Liver (tissue), 3 donors: ENCODE measurements at regions not wholly inside any gene's neighbourhood (a gene's known extent, or its start where the extent isn't known, plus 50 kb on each side); places are given as distances from the start of the nearest gene placed in this dataset.

Experiments used
- CTCF ChIP-seq: fragments of 150-350 bp; IDR thresholded peaks from 2 replicates; pipeline ENCODE4 v1.5.1; 2017; ENCODE audit warnings: improper control_type of control experiment, low read depth, low read length; ENCODE audit not compliant: missing input control
- FOXA2 ChIP-seq: IDR thresholded peaks from 2 replicates; pipeline ENCODE4 v1.6.1; 2016; ENCODE audit warnings: antibody characterized with exemption
- GABPA ChIP-seq, 2 donors: IDR thresholded peaks in 1 of 2; conservative IDR thresholded peaks in 1 of 2; 2 replicates each; pipeline ENCODE4 v1.6.1; 2016; ENCODE audit warnings: antibody characterized with exemption in 2 of 2, mild to moderate bottlenecking in 1 of 2, moderate library complexity in 1 of 2
- RAD21 ChIP-seq, 2 donors: IDR thresholded peaks; 2 replicates each; pipeline ENCODE4 v1.6.1; 2016; ENCODE audit warnings: antibody characterized with exemption in 2 of 2, mild to moderate bottlenecking in 2 of 2
- REST ChIP-seq: IDR thresholded peaks from 2 replicates; pipeline ENCODE4 v1.6.1; 2016; ENCODE audit warnings: antibody characterized with exemption, mild to moderate bottlenecking
- RXRA ChIP-seq, 2 donors: IDR thresholded peaks; 2 replicates each; pipeline ENCODE4 v1.6.1; 2017 to 2018; ENCODE audit warnings: antibody characterized with exemption in 2 of 2, mild to moderate bottlenecking in 1 of 2
- SP1 ChIP-seq: IDR thresholded peaks from 2 replicates; pipeline ENCODE4 v1.6.1; 2018; ENCODE audit warnings: antibody characterized with exemption, mild to moderate bottlenecking
- TF ChIP-seq, protein P1 (sequence below): IDR thresholded peaks from 2 replicates; pipeline ENCODE4 v1.6.1; 2016; ENCODE audit warnings: antibody characterized with exemption
- TF ChIP-seq, protein P2 (sequence below): IDR thresholded peaks from 2 replicates; pipeline ENCODE4 v1.6.1; 2016; ENCODE audit warnings: antibody characterized with exemption
- donor health status: healthy.
- donor health status: healthy.

DNA sequence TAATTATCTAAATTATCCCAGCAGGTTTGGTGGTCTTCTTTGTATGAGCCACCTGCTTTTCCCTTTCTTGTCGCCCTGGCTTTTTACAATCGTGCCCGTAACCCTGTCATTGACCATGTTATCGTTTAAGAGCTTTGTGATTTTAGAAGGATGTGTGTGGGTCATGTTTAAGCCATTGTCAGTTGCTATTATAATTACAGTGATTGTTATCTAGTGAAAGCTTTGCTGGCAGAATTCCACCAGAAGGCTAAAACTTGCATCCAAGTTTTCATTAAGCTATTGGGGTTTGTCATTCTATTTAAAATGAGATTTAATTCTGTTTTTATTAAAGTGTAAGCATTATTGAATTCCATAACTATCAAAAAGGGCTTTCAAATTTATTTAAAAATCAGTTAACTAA is 354.2 kb upstream of the TMEM229A start:
- TF ChIP-seq, protein P1, sequence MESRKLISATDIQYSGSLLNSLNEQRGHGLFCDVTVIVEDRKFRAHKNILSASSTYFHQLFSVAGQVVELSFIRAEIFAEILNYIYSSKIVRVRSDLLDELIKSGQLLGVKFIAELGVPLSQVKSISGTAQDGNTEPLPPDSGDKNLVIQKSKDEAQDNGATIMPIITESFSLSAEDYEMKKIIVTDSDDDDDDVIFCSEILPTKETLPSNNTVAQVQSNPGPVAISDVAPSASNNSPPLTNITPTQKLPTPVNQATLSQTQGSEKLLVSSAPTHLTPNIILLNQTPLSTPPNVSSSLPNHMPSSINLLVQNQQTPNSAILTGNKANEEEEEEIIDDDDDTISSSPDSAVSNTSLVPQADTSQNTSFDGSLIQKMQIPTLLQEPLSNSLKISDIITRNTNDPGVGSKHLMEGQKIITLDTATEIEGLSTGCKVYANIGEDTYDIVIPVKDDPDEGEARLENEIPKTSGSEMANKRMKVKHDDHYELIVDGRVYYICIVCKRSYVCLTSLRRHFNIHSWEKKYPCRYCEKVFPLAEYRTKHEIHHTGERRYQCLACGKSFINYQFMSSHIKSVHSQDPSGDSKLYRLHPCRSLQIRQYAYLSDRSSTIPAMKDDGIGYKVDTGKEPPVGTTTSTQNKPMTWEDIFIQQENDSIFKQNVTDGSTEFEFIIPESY, result no peak
- TF ChIP-seq CTCF (no peak), RXRA (IDR thresholded peaks at IDR 0.05) (no peak), RAD21 (IDR thresholded peaks at IDR 0.05) (no peak), REST (no peak), GABPA (IDR thresholded peaks at IDR 0.05 in 1 of 2, conservative IDR thresholded peaks at IDR 0.05 in 1 of 2) (no peak), SP1 (no peak), FOXA2 (no peak)
- TF ChIP-seq, protein P2, sequence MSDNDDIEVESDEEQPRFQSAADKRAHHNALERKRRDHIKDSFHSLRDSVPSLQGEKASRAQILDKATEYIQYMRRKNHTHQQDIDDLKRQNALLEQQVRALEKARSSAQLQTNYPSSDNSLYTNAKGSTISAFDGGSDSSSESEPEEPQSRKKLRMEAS, result no peak
